GM19238 (cell line): ENCODE measurements at regions not wholly inside any gene's neighbourhood (a gene's known extent, or its start where the extent isn't known, plus 50 kb on each side); places are given as distances from the start of the nearest gene placed in this dataset.
A peak's percentile ranks its signal among the peaks of the same experiment; 100 is the strongest.
"Not testable (repeated sequence)": the region's sequence is repeated elsewhere in the genome, so short reads cannot be mapped to it uniquely, and the experiment has no call there.

Experiments
- DNase-seq: peaks from one replicate; pipeline ENCODE4 v3.0.0; 2011; ENCODE audit warnings: low spot score; ENCODE audit not compliant: insufficient read length

DNA sequence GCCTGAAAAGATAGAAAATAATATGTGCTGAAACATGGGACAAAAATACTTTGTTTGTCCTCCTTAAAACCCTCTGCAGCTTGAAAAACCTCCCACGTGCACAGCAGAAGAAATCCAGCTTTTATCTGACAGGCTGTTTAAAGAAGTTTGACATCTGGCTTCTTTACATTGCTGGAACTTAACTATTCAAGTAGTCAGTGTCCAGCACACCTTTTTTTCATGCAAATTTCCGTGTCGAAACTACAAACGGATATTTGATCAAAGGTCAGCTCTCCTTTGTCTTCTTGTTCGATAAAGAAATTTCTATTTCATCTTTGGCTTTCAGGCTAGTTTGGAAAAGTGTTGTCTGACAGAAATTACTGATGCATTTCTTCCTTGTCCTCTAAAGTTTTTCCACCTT is 66.8 kb upstream of the KBTBD8 start:
- no peak for DNase-seq

DNA sequence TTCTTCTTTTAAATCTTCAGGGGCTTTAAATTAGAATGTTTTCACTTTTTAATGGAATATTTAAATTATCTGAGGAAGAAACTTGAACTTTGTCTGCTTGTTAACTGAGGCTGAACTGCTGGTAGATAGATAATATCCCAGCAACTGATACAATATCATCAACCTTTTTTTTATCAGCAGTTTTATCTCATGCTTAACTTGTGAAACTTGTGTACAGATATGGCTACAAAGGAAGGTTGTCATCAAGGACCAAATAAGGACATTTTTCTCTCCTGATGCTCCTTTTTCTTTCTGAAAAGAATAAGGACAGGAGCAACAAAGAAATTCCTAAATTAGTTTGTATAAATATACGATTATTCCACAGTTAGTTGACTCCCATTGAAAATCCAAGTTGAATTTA is 66.4 kb upstream of the KBTBD8 start:
- no peak for DNase-seq

DNA sequence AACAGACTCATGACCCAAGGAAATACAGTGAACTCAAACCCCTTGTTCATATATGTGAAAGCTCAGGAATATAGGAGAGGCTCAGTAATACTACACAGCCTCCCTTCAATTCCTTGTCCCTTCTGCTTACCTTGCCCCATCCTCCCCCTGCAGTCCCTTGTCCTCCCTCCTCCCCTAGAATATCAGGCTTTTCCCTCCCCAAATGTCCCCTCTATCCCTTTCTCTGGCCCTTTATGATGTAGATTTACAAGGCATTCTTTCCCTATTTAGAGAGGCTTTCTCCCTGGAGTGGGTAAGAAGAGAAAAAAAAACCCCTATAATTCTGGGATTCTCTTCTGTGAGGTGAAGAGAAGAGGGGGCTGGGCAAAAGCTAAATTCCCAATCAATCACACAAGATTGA is 64.9 kb upstream of the KBTBD8 start:
- DNase-seq: no peak

DNA sequence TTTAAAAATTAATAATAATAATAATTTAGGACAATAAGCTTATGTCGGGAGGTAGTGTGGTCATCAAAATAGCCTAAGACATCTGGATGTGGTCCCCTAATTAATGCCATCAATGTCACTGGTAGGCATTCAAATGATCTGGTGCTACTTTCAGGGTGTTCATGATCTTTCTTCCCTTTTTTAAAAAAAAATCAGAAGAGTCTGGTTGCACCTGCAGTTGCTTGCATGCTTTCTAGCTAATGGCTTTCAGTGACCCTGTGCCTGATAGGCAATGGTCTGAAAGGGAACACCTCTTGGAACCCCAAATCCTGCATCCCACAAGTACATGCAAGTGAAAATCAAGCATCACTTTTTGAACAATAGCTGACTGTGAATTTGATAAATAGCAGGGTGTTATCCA is 64.1 kb upstream of the KBTBD8 start:
- no peak for DNase-seq

DNA sequence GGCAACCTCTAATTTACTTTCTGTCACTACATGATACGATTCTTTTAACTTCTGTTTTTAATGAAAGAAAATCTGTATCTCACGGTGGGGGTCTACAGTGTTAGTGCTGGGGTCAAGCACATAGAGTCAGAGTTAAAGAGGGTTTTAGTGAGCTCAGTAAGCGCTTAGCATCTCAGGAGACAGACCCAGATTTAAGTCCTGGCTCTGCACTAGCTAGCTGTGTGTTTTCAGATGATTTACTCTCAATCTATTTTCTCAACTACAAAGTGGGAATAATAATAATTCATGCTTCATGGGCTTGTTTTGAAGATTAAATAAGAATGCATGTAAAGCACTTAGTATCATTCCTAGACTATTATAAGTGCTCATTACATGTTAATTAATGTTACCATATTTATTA is 63.4 kb upstream of the KBTBD8 start:
- DNase-seq: no peak

DNA sequence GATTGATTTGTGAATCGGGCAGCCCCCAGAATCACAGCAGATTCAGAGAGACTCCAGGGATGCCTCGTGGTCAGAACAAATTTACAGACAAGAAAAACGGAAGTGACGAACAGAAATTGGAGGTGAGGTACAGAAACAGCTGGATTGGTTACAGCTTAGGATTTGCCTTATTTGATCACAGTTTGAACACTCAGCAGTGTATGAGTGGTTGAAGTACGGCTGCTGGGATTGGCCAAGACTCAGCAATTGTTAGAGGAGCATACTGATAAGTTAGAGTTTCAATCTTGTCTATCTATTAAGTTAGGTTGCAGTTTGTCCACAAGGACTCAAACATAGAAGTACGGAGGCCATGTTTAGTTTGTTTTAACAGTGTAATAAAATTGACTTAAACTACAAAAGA is 61.1 kb upstream of the KBTBD8 start:
- DNase-seq: not testable (repeated sequence)

DNA sequence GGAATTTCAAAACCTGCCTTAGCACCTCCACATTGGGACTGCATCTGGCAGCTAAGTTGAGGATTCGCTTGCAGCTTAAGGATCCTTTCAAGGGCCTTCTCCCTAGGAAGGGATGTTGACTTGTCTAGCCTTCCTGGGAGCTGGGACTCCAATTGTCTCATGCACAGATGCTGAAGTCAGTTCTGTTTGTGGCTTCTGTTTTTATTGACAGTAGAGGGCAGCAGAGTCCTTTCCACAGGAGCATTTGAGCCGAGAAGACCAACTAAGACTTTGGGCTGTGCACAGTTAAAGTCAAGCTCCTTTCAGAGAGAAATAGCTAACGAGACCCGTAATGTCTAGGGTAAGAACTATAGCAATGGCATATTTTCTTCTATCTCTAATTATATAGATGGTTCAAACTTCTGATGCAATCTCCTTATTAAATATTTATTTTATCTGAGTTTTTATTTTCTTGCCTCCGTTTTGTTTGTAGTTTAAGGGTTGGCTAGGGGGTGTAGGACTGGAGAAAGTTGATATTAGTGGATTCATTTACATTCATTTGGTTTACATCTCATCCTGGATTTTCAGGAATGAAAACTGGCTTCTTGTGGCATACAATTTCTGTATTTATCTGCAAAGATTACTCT is 59.7 kb upstream of the KBTBD8 start:
- peak; percentile 2 for DNase-seq

DNA sequence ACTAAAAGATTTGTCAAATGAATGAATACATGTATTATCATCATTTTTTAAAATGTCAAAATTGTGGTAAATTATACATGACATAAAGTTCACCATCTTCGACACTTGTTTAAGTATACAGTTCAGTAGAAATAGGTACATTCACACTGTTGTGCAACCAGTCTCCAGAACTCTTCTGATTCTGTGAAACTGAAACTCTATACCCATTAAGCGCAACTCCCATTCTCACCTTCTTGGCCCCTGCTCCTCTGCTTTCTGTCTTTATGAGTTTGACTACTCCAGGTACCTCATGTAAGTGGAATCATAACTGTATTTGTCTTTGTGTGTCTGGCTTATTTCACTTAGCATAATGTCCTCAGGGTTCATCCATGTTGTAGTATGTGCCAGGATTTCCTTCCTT is 50.1 kb upstream of the KBTBD8 start:
- no peak for DNase-seq
